NCI-H146 (cell line): ENCODE measurements at regions not wholly inside any gene's neighbourhood (a gene's known extent, or its start where the extent isn't known, plus 50 kb on each side); places are given as distances from the start of the nearest gene placed in this dataset.

Experiments
- DNase-seq: peaks from one replicate; lab custom pipeline; 2025; lab: John Stamatoyannopoulos, UW

GRCh38 chr4:89363786-89364185 lies 56.2 kb upstream of the GPRIN3 start:
- no peak for DNase-seq

GRCh38 chr4:89358935-89359638 lies 51.5 kb upstream of the GPRIN3 start:
- DNase-seq, result no peak

- no peak for DNase-seq
Observed at GRCh38 chr4:89357787-89358186, 50.2 kb upstream of the GPRIN3 start.
